Nephron (organoid): ENCODE measurements at regions not wholly inside any gene's neighbourhood (a gene's known extent, or its start where the extent isn't known, plus 50 kb on each side); places are given as distances from the start of the nearest gene placed in this dataset.
A peak's percentile ranks its signal among the peaks of the same experiment; 100 is the strongest.

Source experiments
- H3K27ac Mint-ChIP-seq, 3 experiments: 2 replicates each; pipeline ENCODE4 v1.8.0; 2020; ENCODE audit warnings: mixed read lengths in 3 of 3, mild to moderate bottlenecking in 2 of 3, moderate library complexity in 1 of 3
- H3K27me3 Mint-ChIP-seq: 2 replicates; pipeline ENCODE4 v1.8.0; 2021; ENCODE audit warnings: low read depth, mild to moderate bottlenecking, moderate library complexity, mixed read lengths
- H3K36me3 Mint-ChIP-seq: 2 replicates; pipeline ENCODE4 v1.8.0; 2020; ENCODE audit warnings: low read depth, mixed read lengths
- H3K4me1 Mint-ChIP-seq: 2 replicates; pipeline ENCODE4 v1.8.0; 2020; ENCODE audit warnings: mixed read lengths
- H3K4me3 Mint-ChIP-seq, 3 experiments: 2 replicates each; pipeline ENCODE4 v1.8.0; 2020; ENCODE audit warnings: mild to moderate bottlenecking in 3 of 3, mixed read lengths in 3 of 3, moderate library complexity in 2 of 3
- H3K9me3 Mint-ChIP-seq: 2 replicates; pipeline ENCODE4 v1.8.0; 2020; ENCODE audit warnings: mixed read lengths
- TF ChIP-seq, protein P1 (sequence below), 3 experiments: fragments of 200-600 bp; sonication (generic); IDR thresholded peaks; one replicate each; pipeline ENCODE4 v1.5.0; 2021; ENCODE audit warnings: antibody characterized with exemption in 3 of 3; ENCODE audit not compliant: unreplicated experiment in 3 of 3

DNA sequence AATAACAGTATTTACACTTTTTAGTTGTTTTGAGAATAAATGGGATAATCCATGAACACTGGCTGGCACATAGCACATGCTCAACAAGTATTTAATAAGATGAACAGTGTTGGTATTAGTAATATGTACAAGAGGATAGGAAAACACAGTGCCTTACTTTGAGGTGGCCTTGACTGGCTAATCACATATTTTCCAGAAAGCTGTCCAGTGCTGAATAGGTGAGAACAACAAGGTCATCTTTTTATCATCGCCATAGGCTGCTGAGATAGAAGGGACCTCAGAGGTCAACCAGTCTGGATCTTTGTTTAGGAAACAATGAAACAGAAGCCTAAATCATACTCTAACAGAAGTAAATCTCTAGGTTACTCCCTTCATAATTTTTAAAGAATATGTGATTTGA lies 89.7 kb upstream of the BCL9 start:
- Mint-ChIP-seq H3K4me3 (no peak overlapping the region), H3K27me3 (no peaks in the 10 kb centered on the region), H3K27ac (no peak overlapping the region), H3K4me1 (no peaks in the 10 kb centered on the region), H3K9me3 (peaks cover 3% of the 10 kb centered on the region), H3K36me3 (no peaks in the 10 kb centered on the region)
- TF ChIP-seq, protein P1, sequence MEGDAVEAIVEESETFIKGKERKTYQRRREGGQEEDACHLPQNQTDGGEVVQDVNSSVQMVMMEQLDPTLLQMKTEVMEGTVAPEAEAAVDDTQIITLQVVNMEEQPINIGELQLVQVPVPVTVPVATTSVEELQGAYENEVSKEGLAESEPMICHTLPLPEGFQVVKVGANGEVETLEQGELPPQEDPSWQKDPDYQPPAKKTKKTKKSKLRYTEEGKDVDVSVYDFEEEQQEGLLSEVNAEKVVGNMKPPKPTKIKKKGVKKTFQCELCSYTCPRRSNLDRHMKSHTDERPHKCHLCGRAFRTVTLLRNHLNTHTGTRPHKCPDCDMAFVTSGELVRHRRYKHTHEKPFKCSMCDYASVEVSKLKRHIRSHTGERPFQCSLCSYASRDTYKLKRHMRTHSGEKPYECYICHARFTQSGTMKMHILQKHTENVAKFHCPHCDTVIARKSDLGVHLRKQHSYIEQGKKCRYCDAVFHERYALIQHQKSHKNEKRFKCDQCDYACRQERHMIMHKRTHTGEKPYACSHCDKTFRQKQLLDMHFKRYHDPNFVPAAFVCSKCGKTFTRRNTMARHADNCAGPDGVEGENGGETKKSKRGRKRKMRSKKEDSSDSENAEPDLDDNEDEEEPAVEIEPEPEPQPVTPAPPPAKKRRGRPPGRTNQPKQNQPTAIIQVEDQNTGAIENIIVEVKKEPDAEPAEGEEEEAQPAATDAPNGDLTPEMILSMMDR (IDR thresholded peaks at IDR 0.05; ENCODE audit: unreplicated experiment in 3 of 3) = no peak

DNA sequence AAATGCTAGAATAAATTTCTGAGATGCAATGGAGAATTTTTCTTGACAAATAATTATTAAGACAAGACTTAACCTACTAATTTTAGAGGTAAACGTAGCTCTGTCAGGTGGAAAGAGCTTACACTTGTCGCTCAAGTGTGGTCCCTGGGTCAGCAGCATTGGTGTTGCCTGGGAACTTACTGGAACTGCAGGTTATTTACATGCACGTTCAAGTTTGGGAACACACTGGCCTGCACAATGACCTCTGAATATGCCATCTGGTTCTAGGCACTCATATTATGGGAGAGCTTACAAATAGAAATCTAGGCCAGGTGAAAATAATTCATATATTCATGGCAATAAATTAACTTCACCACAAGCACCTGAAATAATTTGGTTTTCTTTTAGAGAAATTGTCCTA lies 88.5 kb upstream of the BCL9 start:
- TF ChIP-seq, protein P1 (IDR thresholded peaks at IDR 0.05; ENCODE audit: unreplicated experiment in 3 of 3) = no peak
- H3K36me3 Mint-ChIP-seq = no peaks in the 10 kb centered on the region
- no peaks in the 10 kb centered on the region for H3K9me3 Mint-ChIP-seq
- no peaks in the 10 kb centered on the region for H3K27me3 Mint-ChIP-seq
- no peak overlapping the region for H3K27ac Mint-ChIP-seq
- H3K4me1 Mint-ChIP-seq = no peaks in the 10 kb centered on the region
- no peak overlapping the region for H3K4me3 Mint-ChIP-seq

DNA sequence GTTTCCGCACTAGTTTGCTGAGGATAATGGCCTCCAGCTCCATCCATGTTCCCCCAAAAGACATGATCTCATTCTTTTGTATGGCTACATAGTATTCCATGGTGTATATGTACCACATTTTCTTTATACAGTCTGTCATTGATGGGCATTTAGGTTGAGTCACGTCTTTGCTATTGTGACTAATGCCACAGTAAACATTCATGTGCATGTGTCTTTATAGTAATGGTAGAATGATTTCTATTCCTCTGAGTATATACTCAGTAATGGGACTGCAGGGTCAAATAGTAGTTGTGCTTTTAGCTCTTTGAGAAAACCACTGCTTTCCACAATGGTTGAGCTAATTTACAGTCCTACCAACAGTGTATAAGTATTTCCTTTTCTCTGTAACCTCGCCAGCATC lies 78.3 kb upstream of the BCL9 start:
- peaks cover 27% of the 10 kb centered on the region for H3K9me3 Mint-ChIP-seq
- H3K36me3 Mint-ChIP-seq = no peaks in the 10 kb centered on the region
- no peak overlapping the region for H3K27ac Mint-ChIP-seq
- peaks cover 13% of the 10 kb centered on the region for H3K27me3 Mint-ChIP-seq
- no peak overlapping the region for H3K4me3 Mint-ChIP-seq
- TF ChIP-seq, protein P1 (IDR thresholded peaks at IDR 0.05; ENCODE audit: unreplicated experiment in 3 of 3) = no peak
- no peaks in the 10 kb centered on the region for H3K4me1 Mint-ChIP-seq

DNA sequence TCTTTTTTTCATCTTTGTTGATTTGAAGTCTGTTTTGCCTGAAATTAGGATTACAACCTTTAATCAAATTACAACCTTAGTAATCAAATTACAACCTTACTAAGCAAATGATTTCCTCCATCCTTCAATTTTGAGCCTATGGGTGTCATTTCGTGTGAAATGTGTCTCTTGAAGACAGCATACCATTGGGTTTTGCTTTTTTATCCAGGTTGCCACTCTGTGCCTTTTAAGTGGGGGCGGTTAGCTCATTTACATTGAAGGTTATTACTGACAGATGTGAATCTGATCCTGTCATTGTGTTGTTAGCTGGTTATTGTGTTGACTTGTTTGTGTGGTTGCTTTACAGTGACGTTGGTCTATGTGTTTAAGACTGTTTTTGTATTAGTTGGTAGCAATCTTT lies 74.8 kb upstream of the BCL9 start:
- Mint-ChIP-seq H3K27ac (no peak overlapping the region), H3K4me3 (no peak overlapping the region), H3K4me1 (no peaks in the 10 kb centered on the region)

DNA sequence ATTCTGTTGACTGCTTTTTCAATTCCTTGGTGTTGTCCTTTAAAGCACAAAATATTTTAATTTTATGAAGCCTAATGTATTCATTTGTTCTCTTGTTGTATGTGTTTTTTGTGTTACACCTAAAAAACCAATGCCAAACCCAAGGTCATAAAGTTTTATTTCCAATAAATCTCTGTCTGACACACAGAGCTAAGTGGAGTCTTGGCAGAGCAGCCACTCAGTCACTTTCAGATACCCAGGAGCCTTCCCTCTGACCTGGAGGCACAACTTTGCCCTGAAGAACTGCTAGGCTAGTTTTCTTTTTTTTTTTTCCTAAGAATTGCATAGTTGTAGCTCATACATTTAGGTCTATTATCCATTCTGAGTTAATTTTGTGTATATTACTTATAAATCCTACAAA lies 71.2 kb upstream of the BCL9 start:
- no peak overlapping the region for H3K4me3 Mint-ChIP-seq
- peaks cover 10% of the 10 kb centered on the region for H3K27me3 Mint-ChIP-seq
- no peaks in the 10 kb centered on the region for H3K36me3 Mint-ChIP-seq
- TF ChIP-seq, protein P1 (IDR thresholded peaks at IDR 0.05; ENCODE audit: unreplicated experiment in 3 of 3) = no peak
- H3K27ac Mint-ChIP-seq = no peak overlapping the region
- peaks cover 10% of the 10 kb centered on the region for H3K4me1 Mint-ChIP-seq
- peaks cover 21% of the 10 kb centered on the region for H3K9me3 Mint-ChIP-seq

More for the DNA sequence above, 74.8 kb upstream of the BCL9 start:
- TF ChIP-seq, protein P1 (IDR thresholded peaks at IDR 0.05; ENCODE audit: unreplicated experiment in 3 of 3) = no peak
- peaks cover 13% of the 10 kb centered on the region for H3K27me3 Mint-ChIP-seq
- peaks cover 25% of the 10 kb centered on the region for H3K9me3 Mint-ChIP-seq
- H3K36me3 Mint-ChIP-seq = no peaks in the 10 kb centered on the region

DNA sequence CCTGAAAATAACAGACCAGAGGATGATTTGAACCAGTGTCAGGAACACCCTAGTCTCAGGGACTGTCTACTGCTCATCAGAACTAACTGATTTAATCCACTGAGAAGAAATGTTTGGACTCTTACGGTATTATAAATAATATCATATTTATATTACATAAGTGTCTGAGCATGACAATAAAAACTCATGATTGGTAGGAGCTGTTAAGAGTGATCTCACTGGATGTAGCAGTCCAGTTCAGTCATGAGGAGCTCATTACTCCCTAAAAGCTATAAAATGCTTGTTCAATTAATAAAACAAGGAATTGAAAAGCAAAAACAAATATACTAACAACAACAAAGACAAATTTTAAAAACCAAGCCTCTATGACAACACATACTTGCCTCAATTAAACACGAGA lies 68.8 kb upstream of the BCL9 start:
- peaks cover 7% of the 10 kb centered on the region for H3K9me3 Mint-ChIP-seq
- TF ChIP-seq, protein P1 (IDR thresholded peaks at IDR 0.05; ENCODE audit: unreplicated experiment in 3 of 3) = no peak
- no peaks in the 10 kb centered on the region for H3K36me3 Mint-ChIP-seq

More for the DNA sequence above, 68.8 kb upstream of the BCL9 start:
- Mint-ChIP-seq H3K27me3 (peaks cover 4% of the 10 kb centered on the region), H3K27ac (peak overlapping the region; percentile 13 to 72 (median 65)), H3K4me3 (no peak overlapping the region), H3K4me1 (peaks cover 10% of the 10 kb centered on the region)
